GM23338 (cell line): ENCODE measurements at regions not wholly inside any gene's neighbourhood (a gene's known extent, or its start where the extent isn't known, plus 50 kb on each side); places are given as distances from the start of the nearest gene placed in this dataset.

Experiments used
- EZH2 ChIP-seq: fragments of 200-600 bp; sonication (generic); IDR thresholded peaks from one replicate; pipeline ENCODE4 v1.8.0; 2017; ENCODE audit warnings: antibody characterized with exemption, mild to moderate bottlenecking, low read depth; ENCODE audit not compliant: unreplicated experiment
- ZNF114 ChIP-seq: fragments of 250-450 bp; sonication (Bioruptor Pico); IDR thresholded peaks from 2 replicates; pipeline ENCODE4 v1.5.0; 2020; ENCODE audit warnings: mild to moderate bottlenecking, moderate library complexity
- TF ChIP-seq, protein P1 (sequence below), 2 experiments: fragments of 200-600 bp in 1 of 2; sonication (generic) in 1 of 2; conservative IDR thresholded peaks; 2 replicates each; pipeline versions ENCODE4 v1.5.1 to v1.6.1; 2016 to 2017; ENCODE audit warnings: antibody characterized with exemption in 2 of 2, low read depth in 2 of 2, mild to moderate bottlenecking in 2 of 2, moderate library complexity in 1 of 2

DNA sequence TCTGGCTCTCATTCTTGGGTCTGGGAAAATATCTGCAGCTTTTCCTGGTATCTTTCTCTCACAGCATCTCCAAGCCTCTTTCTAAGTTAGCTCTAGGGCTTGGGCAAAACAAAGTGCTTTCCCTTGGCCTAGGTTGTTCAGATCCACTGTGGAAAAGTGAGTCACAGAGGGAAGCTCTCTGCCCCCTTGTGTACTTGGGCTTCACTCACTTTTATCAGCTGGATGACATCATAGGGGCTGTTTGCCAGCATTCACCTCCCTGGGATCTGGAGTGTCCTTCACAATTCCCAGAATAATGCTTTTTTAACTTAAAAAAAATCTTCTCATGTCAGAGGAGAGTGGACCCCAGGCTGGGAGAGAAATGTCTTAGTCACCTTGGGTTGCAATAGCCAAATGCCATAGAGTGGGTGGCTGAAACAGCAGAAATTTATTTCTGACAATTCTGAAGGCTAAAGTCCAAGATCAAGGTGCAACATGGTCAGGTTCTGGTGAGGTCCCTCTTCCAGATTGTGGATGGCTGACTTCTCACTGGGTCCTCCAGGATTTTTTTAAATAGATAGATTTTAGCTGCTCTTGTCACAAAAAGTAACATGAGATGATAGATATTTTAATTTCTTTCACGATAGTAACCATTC, 247.8 kb downstream of the SH2D1A start:
- TF ChIP-seq, protein P1, sequence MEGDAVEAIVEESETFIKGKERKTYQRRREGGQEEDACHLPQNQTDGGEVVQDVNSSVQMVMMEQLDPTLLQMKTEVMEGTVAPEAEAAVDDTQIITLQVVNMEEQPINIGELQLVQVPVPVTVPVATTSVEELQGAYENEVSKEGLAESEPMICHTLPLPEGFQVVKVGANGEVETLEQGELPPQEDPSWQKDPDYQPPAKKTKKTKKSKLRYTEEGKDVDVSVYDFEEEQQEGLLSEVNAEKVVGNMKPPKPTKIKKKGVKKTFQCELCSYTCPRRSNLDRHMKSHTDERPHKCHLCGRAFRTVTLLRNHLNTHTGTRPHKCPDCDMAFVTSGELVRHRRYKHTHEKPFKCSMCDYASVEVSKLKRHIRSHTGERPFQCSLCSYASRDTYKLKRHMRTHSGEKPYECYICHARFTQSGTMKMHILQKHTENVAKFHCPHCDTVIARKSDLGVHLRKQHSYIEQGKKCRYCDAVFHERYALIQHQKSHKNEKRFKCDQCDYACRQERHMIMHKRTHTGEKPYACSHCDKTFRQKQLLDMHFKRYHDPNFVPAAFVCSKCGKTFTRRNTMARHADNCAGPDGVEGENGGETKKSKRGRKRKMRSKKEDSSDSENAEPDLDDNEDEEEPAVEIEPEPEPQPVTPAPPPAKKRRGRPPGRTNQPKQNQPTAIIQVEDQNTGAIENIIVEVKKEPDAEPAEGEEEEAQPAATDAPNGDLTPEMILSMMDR (conservative IDR thresholded peaks at IDR 0.05; ENCODE audit: low read depth in 2 of 2) = no peak
- TF ChIP-seq EZH2 = no peak
- TF ChIP-seq ZNF114 = no peak
